ENCODE measurements at regions not wholly inside any gene's neighbourhood (a gene's known extent, or its start where the extent isn't known, plus 50 kb on each side); places are given as distances from the start of the nearest gene placed in this dataset.

DNA sequence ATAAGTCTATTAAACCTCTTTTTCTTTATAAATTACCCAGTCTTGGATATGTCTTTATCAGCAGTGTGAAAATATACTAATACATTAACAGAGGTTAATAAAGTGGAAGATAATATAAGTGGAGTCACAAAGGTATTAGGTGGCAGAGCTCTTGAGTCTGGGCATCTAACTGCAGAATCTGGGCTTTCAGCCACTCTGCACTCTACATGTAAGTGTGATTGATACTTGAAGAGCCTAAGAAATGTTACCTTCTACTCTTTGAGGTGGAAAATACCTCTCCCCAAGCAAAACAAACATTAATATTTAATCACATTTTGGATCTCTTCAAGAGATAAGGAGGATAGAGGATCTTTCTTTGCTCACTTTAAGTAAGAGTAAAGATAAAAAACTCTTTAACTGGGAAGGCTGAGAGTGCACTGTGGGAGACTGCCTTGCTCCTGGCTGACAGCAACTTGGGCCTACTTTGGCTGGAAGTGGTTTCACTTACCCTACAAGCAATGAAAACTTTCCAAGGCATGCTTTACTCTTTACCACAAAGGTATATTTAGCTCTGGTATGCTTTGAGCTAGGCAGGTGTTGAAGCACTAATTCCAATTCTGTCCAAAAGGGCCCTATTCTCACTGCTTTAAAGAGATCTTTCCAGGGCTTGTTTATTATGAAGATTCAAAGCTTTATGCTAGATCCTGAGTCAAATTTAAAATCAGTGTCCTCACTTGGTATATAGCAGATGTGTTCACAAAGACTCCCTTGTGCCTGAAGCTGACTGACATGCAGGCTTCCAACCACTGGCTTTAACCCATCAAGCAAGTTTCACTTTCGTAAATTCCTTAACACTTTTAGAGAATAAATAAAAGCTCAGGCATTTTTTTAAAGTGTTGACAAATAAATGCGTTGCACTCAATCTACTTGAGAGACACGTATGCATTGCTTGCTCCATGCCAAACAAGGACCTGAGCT is 245.3 kb upstream of the ZP4 start:
- TF ChIP-seq, protein P1, sequence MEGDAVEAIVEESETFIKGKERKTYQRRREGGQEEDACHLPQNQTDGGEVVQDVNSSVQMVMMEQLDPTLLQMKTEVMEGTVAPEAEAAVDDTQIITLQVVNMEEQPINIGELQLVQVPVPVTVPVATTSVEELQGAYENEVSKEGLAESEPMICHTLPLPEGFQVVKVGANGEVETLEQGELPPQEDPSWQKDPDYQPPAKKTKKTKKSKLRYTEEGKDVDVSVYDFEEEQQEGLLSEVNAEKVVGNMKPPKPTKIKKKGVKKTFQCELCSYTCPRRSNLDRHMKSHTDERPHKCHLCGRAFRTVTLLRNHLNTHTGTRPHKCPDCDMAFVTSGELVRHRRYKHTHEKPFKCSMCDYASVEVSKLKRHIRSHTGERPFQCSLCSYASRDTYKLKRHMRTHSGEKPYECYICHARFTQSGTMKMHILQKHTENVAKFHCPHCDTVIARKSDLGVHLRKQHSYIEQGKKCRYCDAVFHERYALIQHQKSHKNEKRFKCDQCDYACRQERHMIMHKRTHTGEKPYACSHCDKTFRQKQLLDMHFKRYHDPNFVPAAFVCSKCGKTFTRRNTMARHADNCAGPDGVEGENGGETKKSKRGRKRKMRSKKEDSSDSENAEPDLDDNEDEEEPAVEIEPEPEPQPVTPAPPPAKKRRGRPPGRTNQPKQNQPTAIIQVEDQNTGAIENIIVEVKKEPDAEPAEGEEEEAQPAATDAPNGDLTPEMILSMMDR (IDR thresholded peaks at IDR 0.05) = no peak
- TF ChIP-seq POLR2A (IDR thresholded peaks at IDR 0.05) = no peak

Data from adrenal gland (tissue), 5 donors.